DND-41 (cell line): ENCODE measurements at regions not wholly inside any gene's neighbourhood (a gene's known extent, or its start where the extent isn't known, plus 50 kb on each side); places are given as distances from the start of the nearest gene placed in this dataset.

Experiments
- CTCF ChIP-seq: IDR thresholded peaks from 2 replicates; pipeline ENCODE4 v1.5.1; 2012; ENCODE audit warnings: borderline replicate concordance, low read length, moderate library complexity, mild to moderate bottlenecking; ENCODE audit not compliant: poor library complexity, severe bottlenecking; ENCODE audit errors: extremely low read depth
- EZH2 ChIP-seq: IDR thresholded peaks from 3 replicates; pipeline ENCODE4 v1.6.1; 2012; ENCODE audit warnings: borderline replicate concordance, low read depth, mild to moderate bottlenecking, moderate library complexity, low read length, inconsistent platforms; ENCODE audit not compliant: severe bottlenecking

DNA sequence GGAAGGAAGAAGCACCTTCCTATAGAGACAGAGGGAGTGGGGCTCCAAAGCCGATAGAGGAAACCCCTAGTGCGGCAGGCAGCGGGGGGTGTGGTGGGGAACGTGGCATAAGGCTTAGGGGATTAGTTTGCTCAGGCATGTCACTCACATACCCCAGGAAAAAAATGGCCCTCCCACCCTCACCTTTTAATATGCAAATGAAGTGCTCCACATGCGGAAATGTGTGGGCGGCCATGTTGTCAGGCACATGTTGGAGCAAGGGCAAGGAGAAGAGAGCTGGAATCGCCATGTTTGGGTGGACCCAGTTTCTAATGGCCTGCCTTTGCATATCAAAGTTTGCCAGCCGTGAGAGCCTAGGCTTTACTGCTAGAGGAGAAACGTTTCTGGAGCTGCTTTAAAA lies 758.8 kb downstream of the NR2F1-AS1 start:
- no peak for TF ChIP-seq CTCF
- no peak for TF ChIP-seq EZH2
